ENCODE measurements at regions not wholly inside any gene's neighbourhood (a gene's known extent, or its start where the extent isn't known, plus 50 kb on each side); places are given as distances from the start of the nearest gene placed in this dataset.

GRCh38 chr2:6722574-6722973 lies 143.1 kb downstream of the CMPK2 start:
- no peak overlapping the region for H3K27ac Mint-ChIP-seq
- TF ChIP-seq, protein P1, sequence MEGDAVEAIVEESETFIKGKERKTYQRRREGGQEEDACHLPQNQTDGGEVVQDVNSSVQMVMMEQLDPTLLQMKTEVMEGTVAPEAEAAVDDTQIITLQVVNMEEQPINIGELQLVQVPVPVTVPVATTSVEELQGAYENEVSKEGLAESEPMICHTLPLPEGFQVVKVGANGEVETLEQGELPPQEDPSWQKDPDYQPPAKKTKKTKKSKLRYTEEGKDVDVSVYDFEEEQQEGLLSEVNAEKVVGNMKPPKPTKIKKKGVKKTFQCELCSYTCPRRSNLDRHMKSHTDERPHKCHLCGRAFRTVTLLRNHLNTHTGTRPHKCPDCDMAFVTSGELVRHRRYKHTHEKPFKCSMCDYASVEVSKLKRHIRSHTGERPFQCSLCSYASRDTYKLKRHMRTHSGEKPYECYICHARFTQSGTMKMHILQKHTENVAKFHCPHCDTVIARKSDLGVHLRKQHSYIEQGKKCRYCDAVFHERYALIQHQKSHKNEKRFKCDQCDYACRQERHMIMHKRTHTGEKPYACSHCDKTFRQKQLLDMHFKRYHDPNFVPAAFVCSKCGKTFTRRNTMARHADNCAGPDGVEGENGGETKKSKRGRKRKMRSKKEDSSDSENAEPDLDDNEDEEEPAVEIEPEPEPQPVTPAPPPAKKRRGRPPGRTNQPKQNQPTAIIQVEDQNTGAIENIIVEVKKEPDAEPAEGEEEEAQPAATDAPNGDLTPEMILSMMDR (IDR thresholded peaks at IDR 0.05), result no peak
- H3K4me1 Mint-ChIP-seq, result peaks cover 31% of the 10 kb centered on the region
- H3K27me3 Mint-ChIP-seq (ENCODE audit: low read depth, poor library complexity), result no peaks in the 10 kb centered on the region
- no peaks in the 10 kb centered on the region for H3K36me3 Mint-ChIP-seq (ENCODE audit: low read depth)
- H3K4me3 Mint-ChIP-seq, result no peak overlapping the region
- DNase-seq, result no peak
- H3K9me3 Mint-ChIP-seq, result no peaks in the 10 kb centered on the region

- Mint-ChIP-seq H3K4me3 (no peak overlapping the region), H3K27me3 (ENCODE audit: low read depth, poor library complexity) (no peaks in the 10 kb centered on the region), H3K36me3 (ENCODE audit: low read depth) (no peaks in the 10 kb centered on the region), H3K9me3 (peaks cover 4% of the 10 kb centered on the region), H3K4me1 (peaks cover 41% of the 10 kb centered on the region), H3K27ac (no peak overlapping the region)
- DNase-seq, result no peak
- TF ChIP-seq, protein P1 (IDR thresholded peaks at IDR 0.05), result no peak
These were observed 141.7 kb downstream of the CMPK2 start for GRCh38 chr2:6723865-6724604.

DNA sequence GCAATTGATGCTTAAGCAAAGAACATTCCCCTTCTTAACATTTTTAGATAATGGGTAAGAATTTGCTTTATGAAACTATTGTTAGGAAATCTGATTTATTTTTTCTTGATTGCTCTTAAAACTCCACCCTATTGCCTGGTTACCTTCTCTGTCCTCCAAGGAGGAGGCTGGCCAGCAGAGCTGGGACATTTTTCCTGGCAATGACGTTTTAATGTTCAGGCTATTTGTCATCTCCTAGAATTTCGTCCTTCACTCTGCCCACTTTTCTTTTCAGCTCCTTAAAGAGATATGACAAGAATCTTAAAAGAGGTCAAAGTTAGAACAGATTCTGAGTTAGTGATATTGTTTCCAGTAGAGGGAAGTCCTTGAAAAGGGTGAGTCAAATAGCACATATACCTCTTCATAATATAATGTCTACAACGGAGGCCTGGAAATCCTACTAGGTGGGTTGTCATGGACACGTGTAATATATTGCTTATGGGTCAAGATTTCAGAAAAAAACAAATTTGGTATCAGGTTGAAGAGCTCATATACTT lies 141.0 kb downstream of the CMPK2 start:
- no peak overlapping the region for H3K27ac Mint-ChIP-seq
- peaks cover 4% of the 10 kb centered on the region for H3K9me3 Mint-ChIP-seq
- no peak for DNase-seq
- no peaks in the 10 kb centered on the region for H3K36me3 Mint-ChIP-seq (ENCODE audit: low read depth)
- H3K4me1 Mint-ChIP-seq, result peaks cover 48% of the 10 kb centered on the region
- H3K27me3 Mint-ChIP-seq (ENCODE audit: low read depth, poor library complexity), result no peaks in the 10 kb centered on the region
- TF ChIP-seq, protein P1 (IDR thresholded peaks at IDR 0.05), result no peak
- no peak overlapping the region for H3K4me3 Mint-ChIP-seq

GRCh38 chr2:6728156-6728555 lies 137.6 kb downstream of the CMPK2 start:
- Mint-ChIP-seq H3K27ac (no peak overlapping the region), H3K27me3 (ENCODE audit: low read depth, poor library complexity) (no peaks in the 10 kb centered on the region), H3K4me1 (peaks cover 64% of the 10 kb centered on the region), H3K4me3 (no peak overlapping the region), H3K9me3 (peaks cover 16% of the 10 kb centered on the region), H3K36me3 (ENCODE audit: low read depth) (no peaks in the 10 kb centered on the region)
- no peak for DNase-seq
- TF ChIP-seq, protein P1 (IDR thresholded peaks at IDR 0.05), result no peak

DNA sequence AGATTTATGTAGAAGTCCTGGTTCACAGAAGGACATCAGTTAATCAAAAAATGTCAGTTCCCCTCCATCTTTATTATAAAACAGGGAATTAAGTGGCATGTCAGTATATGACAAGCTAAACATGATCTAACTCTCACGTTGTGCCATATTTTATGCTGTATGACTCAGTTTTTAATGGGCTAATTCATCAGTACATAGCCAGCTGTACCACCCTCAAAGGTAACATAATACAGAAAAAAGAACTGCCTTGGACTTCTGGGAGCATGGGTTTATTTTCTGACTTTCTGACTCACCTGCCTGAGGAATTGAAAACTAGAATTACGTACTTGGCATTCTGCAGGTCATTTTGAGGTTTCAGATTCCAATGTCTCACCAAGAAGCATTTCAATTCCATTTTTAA lies 135.7 kb downstream of the CMPK2 start:
- Mint-ChIP-seq H3K4me1 (peaks cover 58% of the 10 kb centered on the region), H3K9me3 (peaks cover 16% of the 10 kb centered on the region), H3K36me3 (ENCODE audit: low read depth) (no peaks in the 10 kb centered on the region), H3K4me3 (no peak overlapping the region), H3K27me3 (ENCODE audit: low read depth, poor library complexity) (no peaks in the 10 kb centered on the region), H3K27ac (no peak overlapping the region)
- TF ChIP-seq, protein P1 (IDR thresholded peaks at IDR 0.05), result no peak
- DNase-seq, result no peak
